CD4-positive, alpha-beta T cell treated with Interleukin-4 for 4 hours (primary cell): ENCODE measurements at regions not wholly inside any gene's neighbourhood (a gene's known extent, or its start where the extent isn't known, plus 50 kb on each side); places are given as distances from the start of the nearest gene placed in this dataset.

Experiments
- DNase-seq: peaks from one replicate; pipeline ENCODE4 v3.0.0-alpha.2; 2020

DNA sequence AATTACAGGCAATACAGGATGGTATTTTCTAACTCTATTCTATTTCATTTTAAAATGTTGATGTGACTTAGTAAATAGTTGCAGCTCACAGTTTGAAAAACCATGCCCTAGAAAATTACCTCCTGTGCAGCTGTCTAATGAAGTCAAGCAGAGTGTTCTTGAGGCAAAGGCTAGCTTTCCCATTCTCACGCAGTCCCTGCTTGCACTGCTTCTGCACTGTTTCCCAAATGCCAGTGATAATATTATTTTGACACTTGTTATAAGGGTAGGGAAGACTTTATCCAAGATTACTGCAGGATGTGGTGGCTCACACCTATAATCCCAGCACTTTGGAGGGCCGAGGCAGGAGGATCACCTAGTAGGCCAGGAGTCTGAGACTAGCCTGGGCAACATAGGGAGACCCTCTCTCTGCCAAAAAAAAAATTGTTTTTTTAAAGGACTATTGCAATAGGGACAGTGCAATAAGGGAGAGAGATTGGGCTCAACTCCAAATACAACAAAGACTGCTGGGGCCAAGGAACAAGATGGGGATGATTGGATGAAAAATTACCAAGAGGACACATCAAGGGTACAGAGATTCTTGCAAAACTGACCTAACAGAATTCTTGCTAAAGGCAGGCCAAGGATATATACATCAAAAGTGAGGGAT is 196.1 kb downstream of the LY86 start:
- DNase-seq, result no peak

DNA sequence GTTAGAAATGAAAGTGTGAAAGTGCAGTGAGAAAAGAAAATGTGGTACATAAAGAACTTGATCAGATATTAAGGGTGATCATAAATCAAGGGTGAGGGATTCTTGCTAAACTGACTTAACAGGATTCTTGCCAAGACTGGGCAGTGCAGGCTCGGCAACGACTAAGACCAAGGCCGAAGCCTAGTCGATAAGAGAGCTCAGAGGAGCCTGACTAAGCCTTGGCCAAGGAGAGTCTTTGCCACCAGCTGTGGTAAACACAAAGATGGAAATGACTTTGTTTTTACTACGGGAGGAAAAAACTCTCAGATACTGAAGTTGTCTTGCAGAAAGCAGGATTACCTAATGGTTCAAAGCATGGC is 196.6 kb downstream of the LY86 start:
- DNase-seq, result no peak

DNA sequence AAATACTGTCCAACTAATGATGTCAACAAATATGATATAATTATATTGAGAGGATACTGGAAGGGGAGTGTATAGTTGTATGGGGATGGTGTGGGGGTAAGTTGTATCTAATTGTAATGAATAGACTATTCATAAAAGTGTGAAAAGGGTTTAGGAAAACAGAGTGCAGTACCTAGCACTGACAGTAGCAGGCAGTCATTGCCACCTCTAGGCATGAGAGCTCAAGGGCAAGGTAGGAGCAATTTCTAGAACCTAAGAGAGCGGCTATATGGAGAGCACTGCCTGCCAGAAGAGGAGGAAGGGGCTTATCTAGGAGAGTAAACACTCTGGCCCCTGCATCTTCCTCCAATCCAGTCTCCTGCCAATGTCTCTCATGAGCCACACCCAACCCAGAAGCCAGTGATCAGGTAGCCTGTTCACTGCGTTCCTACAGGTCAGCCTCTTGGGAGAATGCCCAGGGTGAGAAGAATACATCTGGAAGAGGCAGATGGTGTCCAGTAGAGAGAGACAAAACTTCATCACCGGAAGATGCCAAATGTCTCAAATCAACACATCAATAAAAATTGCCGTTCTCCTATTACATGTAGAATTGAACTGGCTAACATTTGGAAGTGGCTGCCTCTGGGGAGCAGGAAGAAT is 200.0 kb downstream of the LY86 start:
- no peak for DNase-seq

DNA sequence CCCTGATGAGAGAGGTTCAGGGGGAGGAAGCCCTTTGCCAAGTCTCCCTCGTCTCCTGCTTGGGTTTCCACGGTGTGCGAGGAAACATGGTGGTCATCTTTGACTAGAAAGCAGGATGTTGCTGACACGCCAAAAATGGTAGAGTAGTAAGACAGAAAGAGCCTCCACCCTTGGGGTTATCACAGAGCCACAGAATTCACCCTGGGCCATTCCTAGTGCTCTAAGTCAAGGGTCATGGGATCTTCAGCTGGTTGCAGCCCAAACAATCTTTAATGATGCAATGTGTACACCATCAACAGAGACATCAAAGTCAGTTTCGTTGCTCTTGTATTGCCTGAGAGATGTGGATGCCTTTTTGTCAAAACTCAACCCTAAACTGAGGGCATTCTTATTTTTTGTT is 201.9 kb downstream of the LY86 start:
- DNase-seq, result no peak

DNA sequence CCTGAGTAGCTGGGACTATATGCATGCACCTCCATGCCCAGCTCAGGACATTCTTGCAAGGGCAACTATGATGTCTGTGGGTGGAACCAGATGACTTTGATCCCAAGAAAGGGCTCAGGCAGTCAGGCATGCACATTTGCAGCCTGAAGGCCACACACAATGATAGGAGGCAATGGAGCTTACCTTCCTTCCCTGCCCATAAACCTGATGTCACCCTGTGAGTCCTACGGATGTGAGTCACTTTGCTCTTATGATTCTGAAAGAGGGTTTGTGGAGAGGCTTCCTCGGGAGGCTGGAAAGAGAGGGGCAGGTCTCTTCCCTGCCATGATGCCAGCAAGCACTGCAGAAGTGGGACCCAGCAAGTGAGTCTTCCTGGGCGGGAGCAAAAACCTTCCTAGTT is 202.4 kb downstream of the LY86 start:
- DNase-seq, result no peak

DNA sequence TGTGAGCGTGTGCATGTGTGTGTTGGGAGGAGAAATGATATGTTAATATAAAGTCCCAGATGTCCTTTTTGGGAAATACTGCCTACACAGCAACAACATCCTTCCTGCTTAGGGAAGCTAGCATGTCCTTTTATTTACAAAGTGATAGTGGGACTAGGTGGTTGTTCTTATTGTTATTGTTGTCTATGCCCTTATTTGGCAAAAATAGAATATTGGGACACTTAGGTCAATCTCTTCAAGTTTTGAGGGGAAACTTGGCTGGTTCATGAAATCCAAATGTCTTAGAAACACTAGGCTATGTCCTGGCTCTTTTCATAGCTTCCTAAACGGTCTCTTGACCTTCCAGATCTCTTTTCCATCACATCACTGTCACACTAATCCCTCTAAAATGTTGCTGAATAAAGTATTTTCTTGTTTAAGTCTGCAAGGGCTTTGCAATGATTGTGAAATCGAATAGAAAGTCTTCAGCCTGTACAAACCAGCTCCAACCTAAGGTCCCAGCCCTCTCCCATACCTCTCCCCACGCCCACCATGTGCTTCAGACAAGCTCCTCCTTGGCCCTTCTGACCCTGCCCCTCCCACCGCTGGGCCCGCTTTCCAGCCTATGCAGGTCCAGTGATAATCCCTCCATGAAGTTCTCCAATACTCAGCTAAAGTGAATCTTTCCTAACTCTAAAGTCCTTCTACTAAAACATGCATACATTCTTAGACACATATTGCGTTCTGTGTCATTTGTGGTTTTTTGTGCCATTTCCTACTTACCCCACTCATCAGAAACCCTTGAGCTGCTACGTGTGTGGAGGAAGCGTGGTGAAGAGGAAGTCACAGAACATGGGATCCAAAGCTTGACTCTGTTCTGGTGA is 205.1 kb downstream of the LY86 start:
- no peak for DNase-seq

- no peak for DNase-seq
These were observed 206.9 kb downstream of the LY86 start for GRCh38 chr6:6795393-6795792.

DNA sequence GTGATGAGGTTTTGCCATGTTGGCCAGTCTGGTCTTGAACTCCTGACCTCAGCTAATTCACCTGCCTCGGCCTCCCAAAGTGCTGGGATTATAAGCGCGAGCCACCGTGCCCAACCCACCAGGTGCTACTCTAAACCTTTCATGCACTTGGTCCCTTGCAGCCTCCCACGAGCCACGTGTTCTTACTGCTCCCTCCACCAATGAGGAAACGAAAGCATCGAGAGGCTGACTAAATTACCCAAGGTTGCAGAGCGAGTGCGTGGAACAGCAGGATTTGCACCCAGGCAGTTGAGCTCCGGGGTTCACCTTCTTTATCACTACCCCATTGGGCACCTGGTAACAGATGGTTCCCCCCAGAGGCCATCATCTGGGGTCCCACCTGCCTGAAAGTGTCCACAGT is 208.3 kb downstream of the LY86 start:
- no peak for DNase-seq

GRCh38 chr6:6798448-6798860 is 209.9 kb downstream of the LY86 start:
- DNase-seq, result no peak

GRCh38 chr6:6801005-6801335 is 212.4 kb downstream of the LY86 start:
- no peak for DNase-seq

GRCh38 chr6:6801635-6802218 is 213.2 kb downstream of the LY86 start:
- no peak for DNase-seq

- DNase-seq, result no peak
These were observed 214.9 kb downstream of the LY86 start for GRCh38 chr6:6803180-6803977.

GRCh38 chr6:6804843-6805615 is 216.5 kb downstream of the LY86 start:
- DNase-seq, result no peak

GRCh38 chr6:6806844-6807518 is 218.5 kb downstream of the LY86 start:
- peak; percentile 29 for DNase-seq

DNA sequence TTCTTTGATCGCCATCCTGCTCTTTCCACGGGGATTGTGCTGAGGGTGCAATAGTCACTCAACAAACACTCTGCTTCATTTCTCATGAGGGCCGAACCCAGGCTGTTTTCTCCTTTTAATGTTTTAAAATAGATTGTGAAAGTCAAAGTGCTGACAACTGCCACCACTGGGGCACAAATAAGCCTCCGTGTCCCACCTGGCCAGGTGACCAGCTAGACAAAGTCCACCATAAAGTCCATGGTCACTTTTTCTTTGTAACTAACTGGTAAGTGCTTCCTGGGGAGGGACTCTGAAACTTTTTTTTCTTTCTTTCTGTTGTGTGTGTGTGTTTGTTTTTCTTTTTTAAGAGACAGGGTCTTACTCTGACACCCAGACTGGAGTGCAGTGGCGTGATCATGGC is 219.8 kb downstream of the LY86 start:
- DNase-seq, result no peak

- DNase-seq, result no peak
These were observed 220.4 kb downstream of the LY86 start for GRCh38 chr6:6808915-6809314.

DNA sequence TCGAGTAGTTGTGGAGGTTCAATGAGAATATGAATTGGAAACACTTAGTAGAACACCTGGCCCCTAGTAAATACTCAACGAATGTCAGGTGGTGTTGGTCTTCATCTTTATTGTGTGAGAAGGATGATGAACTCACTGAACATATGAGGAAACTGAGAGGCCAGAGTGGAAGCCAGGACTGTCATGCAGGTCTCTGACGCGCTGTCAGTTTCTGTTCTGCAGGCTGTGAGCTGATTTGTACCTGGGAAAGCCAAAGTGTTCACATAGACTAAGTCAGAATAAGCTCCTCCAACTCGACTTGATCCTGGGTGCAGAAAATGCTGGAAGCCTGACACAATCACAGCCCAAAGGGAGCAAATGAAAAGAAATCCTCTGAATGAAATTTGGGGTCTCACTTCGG is 222.2 kb downstream of the LY86 start:
- DNase-seq, result no peak

GRCh38 chr6:6811128-6812009 is 222.8 kb downstream of the LY86 start:
- no peak for DNase-seq

DNA sequence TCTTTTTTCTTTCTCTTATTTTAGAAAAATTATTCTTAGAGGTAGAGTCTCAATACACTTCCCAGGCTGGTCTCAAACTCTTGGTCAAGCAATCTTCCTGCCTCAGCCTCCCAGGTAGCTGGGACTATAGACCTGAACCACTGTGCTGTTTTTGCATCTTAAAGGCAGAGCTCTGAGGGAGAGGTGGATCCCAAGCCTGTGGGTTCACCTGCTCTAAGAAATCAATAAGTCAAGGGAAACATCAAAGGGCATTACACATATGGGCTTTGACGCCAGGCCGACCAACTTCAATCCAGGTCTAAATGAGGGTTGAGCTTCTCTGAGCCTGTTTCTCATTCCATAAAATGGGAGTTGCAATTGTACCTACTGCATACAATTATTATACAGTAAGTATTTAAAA is 223.9 kb downstream of the LY86 start:
- DNase-seq, result no peak

GRCh38 chr6:6815732-6816131 is 227.2 kb downstream of the LY86 start:
- no peak for DNase-seq

GRCh38 chr6:6816716-6817115 is 228.2 kb downstream of the LY86 start:
- no peak for DNase-seq
